HL-60 (cell line): ENCODE measurements at regions not wholly inside any gene's neighbourhood (a gene's known extent, or its start where the extent isn't known, plus 50 kb on each side); places are given as distances from the start of the nearest gene placed in this dataset.

Source experiments
- CTCF ChIP-seq: IDR thresholded peaks from one replicate; pipeline ENCODE4 v1.5.1; 2011; ENCODE audit warnings: low read length, control low read depth, inconsistent platforms; ENCODE audit not compliant: insufficient read depth
- POLR2AphosphoS5 ChIP-seq: IDR thresholded peaks from 2 replicates; pipeline ENCODE4 v1.6.1; 2012; ENCODE audit warnings: low read depth
- REST ChIP-seq: IDR thresholded peaks from 2 replicates; pipeline ENCODE4 v1.6.1; 2012; ENCODE audit warnings: low read depth; ENCODE audit not compliant: insufficient replicate concordance
- SPI1 ChIP-seq: IDR thresholded peaks from 2 replicates; pipeline ENCODE4 v1.6.1; 2012; ENCODE audit warnings: low read depth, mild to moderate bottlenecking, borderline replicate concordance

GRCh38 chr6:12422848-12423247 lies 132.7 kb downstream of the EDN1 start:
- TF ChIP-seq CTCF, result no peak
- TF ChIP-seq REST, result no peak
- TF ChIP-seq POLR2AphosphoS5, result no peak
- TF ChIP-seq SPI1, result no peak
